Astrocyte (in vitro differentiated cells and primary cell): ENCODE measurements at regions not wholly inside any gene's neighbourhood (a gene's known extent, or its start where the extent isn't known, plus 50 kb on each side); places are given as distances from the start of the nearest gene placed in this dataset.

Experiments
- DNase-seq: peaks from one replicate; pipeline ENCODE4 v3.0.0-alpha.2; 2010; ENCODE audit warnings: low read depth
- FAIRE-seq: peaks from 2 replicates; lab custom pipeline; 2011; peaks lifted over from hg19 to GRCh38; lab: Jason Lieb, UNC
- H2AFZ ChIP-seq: 2 replicates; pipeline ENCODE4 v1.6.0; 2012; ENCODE audit warnings: low read depth, low read length, inconsistent platforms
- H3K27ac ChIP-seq: 2 replicates; pipeline ENCODE4 v1.5.1; 2011; ENCODE audit warnings: low read depth, low read length, inconsistent platforms
- H3K27me3 ChIP-seq: 2 replicates; pipeline ENCODE4 v1.6.0; 2011; ENCODE audit warnings: low read length, inconsistent platforms; ENCODE audit not compliant: insufficient read depth
- H3K36me3 ChIP-seq: 2 replicates; pipeline ENCODE4 v1.5.1; 2011; ENCODE audit warnings: low read length, inconsistent platforms; ENCODE audit not compliant: insufficient read depth
- H3K4me1 ChIP-seq: 2 replicates; pipeline ENCODE4 v1.5.1; 2011; ENCODE audit warnings: low read length, inconsistent platforms; ENCODE audit not compliant: insufficient read depth
- H3K4me2 ChIP-seq: 2 replicates; pipeline ENCODE4 v1.6.0; 2012; ENCODE audit warnings: low read length, inconsistent platforms
- H3K4me3 ChIP-seq: 2 replicates; pipeline ENCODE4 v1.5.1; 2011; ENCODE audit warnings: low read depth, mild to moderate bottlenecking, low read length, inconsistent platforms; ENCODE audit not compliant: insufficient read depth
- H3K79me2 ChIP-seq: 2 replicates; pipeline ENCODE4 v1.6.0; 2012; ENCODE audit warnings: mild to moderate bottlenecking, low read length, inconsistent platforms; ENCODE audit not compliant: insufficient read depth
- H3K9ac ChIP-seq: 2 replicates; pipeline ENCODE4 v1.6.0; 2012; ENCODE audit warnings: mild to moderate bottlenecking, low read length, inconsistent platforms
- H3K9me3 ChIP-seq: 2 replicates; pipeline ENCODE4 v1.5.1; 2012; ENCODE audit warnings: low read depth, mild to moderate bottlenecking, low read length, inconsistent platforms; ENCODE audit not compliant: insufficient read depth
- H4K20me1 ChIP-seq: 2 replicates; pipeline ENCODE4 v1.6.0; 2012; ENCODE audit warnings: low read length, inconsistent platforms; ENCODE audit not compliant: insufficient read depth
- H3K27ac Mint-ChIP-seq: one replicate; pipeline ENCODE4 v1.8.0; 2021; ENCODE audit warnings: mild to moderate bottlenecking, mixed read lengths; ENCODE audit not compliant: unreplicated experiment
- H3K27me3 Mint-ChIP-seq: one replicate; pipeline ENCODE4 v1.8.0; 2021; ENCODE audit warnings: low read depth, mixed read lengths; ENCODE audit not compliant: unreplicated experiment
- H3K36me3 Mint-ChIP-seq: one replicate; pipeline ENCODE4 v1.8.0; 2021; ENCODE audit warnings: low read depth, mixed read lengths; ENCODE audit not compliant: unreplicated experiment
- H3K4me1 Mint-ChIP-seq: one replicate; pipeline ENCODE4 v1.8.0; 2021; ENCODE audit warnings: low read depth, mixed read lengths; ENCODE audit not compliant: unreplicated experiment
- H3K4me3 Mint-ChIP-seq: one replicate; pipeline ENCODE4 v1.8.0; 2021; ENCODE audit warnings: mild to moderate bottlenecking, moderate library complexity, mixed read lengths; ENCODE audit not compliant: unreplicated experiment
- H3K9me3 Mint-ChIP-seq: one replicate; pipeline ENCODE4 v1.8.0; 2021; ENCODE audit warnings: mild to moderate bottlenecking, mixed read lengths; ENCODE audit not compliant: unreplicated experiment
- EZH2 ChIP-seq: IDR thresholded peaks from 2 replicates; pipeline ENCODE4 v1.6.1; 2012; ENCODE audit warnings: mild to moderate bottlenecking, low read length, inconsistent platforms; ENCODE audit not compliant: insufficient read depth
- TF ChIP-seq, protein P1 (sequence below): IDR thresholded peaks from 2 replicates; pipeline ENCODE4 v1.5.1; 2011; ENCODE audit warnings: low read depth, mild to moderate bottlenecking, inconsistent platforms, low read length, moderate library complexity; ENCODE audit not compliant: insufficient read depth

- no peaks in the 10 kb centered on the region for H4K20me1 ChIP-seq
- H3K9me3 Mint-ChIP-seq = peaks cover 3% of the 10 kb centered on the region
- no peak for DNase-seq
- H3K4me2 ChIP-seq = no peak overlapping the region
- H2AFZ ChIP-seq = no peak overlapping the region
- no peaks in the 10 kb centered on the region for H3K4me1 ChIP-seq
- no peak for FAIRE-seq
- no peaks in the 10 kb centered on the region for H3K27me3 ChIP-seq
- no peaks in the 10 kb centered on the region for H3K9me3 ChIP-seq
- H3K36me3 Mint-ChIP-seq = no peaks in the 10 kb centered on the region
- no peak overlapping the region for H3K9ac ChIP-seq
- H3K79me2 ChIP-seq = no peaks in the 10 kb centered on the region
- H3K36me3 ChIP-seq = no peaks in the 10 kb centered on the region
- H3K4me3 ChIP-seq = no peak overlapping the region
- H3K27ac ChIP-seq = no peak overlapping the region
- TF ChIP-seq, protein P1, sequence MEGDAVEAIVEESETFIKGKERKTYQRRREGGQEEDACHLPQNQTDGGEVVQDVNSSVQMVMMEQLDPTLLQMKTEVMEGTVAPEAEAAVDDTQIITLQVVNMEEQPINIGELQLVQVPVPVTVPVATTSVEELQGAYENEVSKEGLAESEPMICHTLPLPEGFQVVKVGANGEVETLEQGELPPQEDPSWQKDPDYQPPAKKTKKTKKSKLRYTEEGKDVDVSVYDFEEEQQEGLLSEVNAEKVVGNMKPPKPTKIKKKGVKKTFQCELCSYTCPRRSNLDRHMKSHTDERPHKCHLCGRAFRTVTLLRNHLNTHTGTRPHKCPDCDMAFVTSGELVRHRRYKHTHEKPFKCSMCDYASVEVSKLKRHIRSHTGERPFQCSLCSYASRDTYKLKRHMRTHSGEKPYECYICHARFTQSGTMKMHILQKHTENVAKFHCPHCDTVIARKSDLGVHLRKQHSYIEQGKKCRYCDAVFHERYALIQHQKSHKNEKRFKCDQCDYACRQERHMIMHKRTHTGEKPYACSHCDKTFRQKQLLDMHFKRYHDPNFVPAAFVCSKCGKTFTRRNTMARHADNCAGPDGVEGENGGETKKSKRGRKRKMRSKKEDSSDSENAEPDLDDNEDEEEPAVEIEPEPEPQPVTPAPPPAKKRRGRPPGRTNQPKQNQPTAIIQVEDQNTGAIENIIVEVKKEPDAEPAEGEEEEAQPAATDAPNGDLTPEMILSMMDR = no peak
- TF ChIP-seq EZH2 = no peak
- no peaks in the 10 kb centered on the region for H3K4me1 Mint-ChIP-seq
- no peak overlapping the region for H3K4me3 Mint-ChIP-seq
- no peak overlapping the region for H3K27ac Mint-ChIP-seq
- peaks cover 2% of the 10 kb centered on the region for H3K27me3 Mint-ChIP-seq
Observed at GRCh38 chr10:129360046-129360445, 107.0 kb upstream of the MGMT start.

DNA sequence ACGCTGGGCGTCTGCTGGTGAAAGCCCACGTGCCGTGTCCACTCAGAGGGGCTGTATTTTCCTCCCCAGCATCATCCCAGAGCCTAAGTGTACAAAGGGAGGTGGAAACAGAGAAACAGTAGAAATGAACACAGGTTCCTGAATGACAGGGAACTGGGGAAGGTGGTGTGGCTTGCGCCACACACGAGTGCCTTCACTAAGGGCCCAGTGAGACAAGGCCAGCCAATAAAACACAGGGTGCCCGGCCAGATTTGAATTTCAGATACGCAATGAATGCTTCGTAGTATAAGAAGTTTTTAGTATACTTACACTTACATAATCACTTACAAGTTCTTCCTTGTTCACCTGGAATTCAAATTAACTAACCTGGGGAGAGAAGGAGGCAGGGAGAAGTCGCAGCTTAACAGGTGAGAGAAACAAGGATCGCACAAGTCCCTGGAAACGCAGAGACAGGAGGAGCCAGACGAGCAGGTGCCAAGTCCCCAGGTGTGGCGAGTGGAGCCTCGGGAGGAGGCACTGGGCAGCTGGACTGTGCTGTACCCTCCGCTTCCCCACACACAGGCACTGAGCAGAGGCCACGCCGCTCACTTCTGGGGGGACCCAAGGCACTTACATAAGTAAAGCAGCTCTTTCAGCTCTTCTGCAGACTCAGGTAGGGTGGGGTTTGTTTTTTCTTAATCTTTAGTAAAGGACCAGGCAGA is 105.2 kb upstream of the MGMT start:
- DNase-seq = no peak
- no peak overlapping the region for H3K27ac Mint-ChIP-seq
- H3K36me3 Mint-ChIP-seq = no peaks in the 10 kb centered on the region
- FAIRE-seq = no peak
- no peaks in the 10 kb centered on the region for H3K36me3 ChIP-seq
- H3K27me3 ChIP-seq = no peaks in the 10 kb centered on the region
- peaks cover 3% of the 10 kb centered on the region for H3K9me3 Mint-ChIP-seq
- no peaks in the 10 kb centered on the region for H3K9me3 ChIP-seq
- no peaks in the 10 kb centered on the region for H4K20me1 ChIP-seq
- H3K79me2 ChIP-seq = no peaks in the 10 kb centered on the region
- no peak for TF ChIP-seq EZH2
- TF ChIP-seq, protein P1 = no peak
- no peak overlapping the region for H2AFZ ChIP-seq
- H3K4me1 ChIP-seq = no peaks in the 10 kb centered on the region
- peaks cover 2% of the 10 kb centered on the region for H3K27me3 Mint-ChIP-seq
- H3K4me3 Mint-ChIP-seq = no peak overlapping the region
- H3K4me2 ChIP-seq = no peak overlapping the region
- H3K4me3 ChIP-seq = no peak overlapping the region
- H3K4me1 Mint-ChIP-seq = no peaks in the 10 kb centered on the region
- H3K27ac ChIP-seq = no peak overlapping the region
- no peak overlapping the region for H3K9ac ChIP-seq

DNA sequence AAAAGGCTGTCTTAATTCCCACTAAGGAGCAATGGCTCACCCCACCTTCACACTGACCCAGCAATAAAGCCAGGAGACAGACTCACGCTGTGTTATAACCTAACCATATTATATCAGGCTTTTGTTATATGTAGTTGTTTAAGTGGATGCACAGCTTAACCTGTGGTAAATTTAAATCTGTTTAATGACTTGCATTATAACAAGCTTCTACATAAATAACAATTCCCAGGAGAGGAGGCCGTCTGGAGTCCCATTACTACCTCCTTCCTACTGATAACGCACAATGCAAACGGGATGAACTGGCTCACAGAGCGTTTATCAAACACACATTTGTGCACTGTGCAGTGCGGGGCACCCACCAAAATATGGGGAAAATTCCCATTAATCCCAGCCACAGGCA is 102.1 kb upstream of the MGMT start:
- Mint-ChIP-seq H3K4me3 (no peak overlapping the region), H3K27me3 (peaks cover 2% of the 10 kb centered on the region), H3K4me1 (no peaks in the 10 kb centered on the region), H3K27ac (no peak overlapping the region), H3K9me3 (no peaks in the 10 kb centered on the region), H3K36me3 (no peaks in the 10 kb centered on the region)
- Histone ChIP-seq H3K4me2 (no peak overlapping the region), H3K9me3 (no peaks in the 10 kb centered on the region), H3K4me1 (no peaks in the 10 kb centered on the region), H3K27me3 (no peaks in the 10 kb centered on the region), H2AFZ (no peak overlapping the region), H4K20me1 (no peaks in the 10 kb centered on the region), H3K4me3 (no peak overlapping the region), H3K36me3 (no peaks in the 10 kb centered on the region), H3K79me2 (no peaks in the 10 kb centered on the region), H3K27ac (no peak overlapping the region), H3K9ac (no peak overlapping the region)
- TF ChIP-seq EZH2 = no peak
- TF ChIP-seq, protein P1 = no peak
- no peak for FAIRE-seq
- no peak for DNase-seq
